IMR-90 (cell line): ENCODE measurements at regions not wholly inside any gene's neighbourhood (a gene's known extent, or its start where the extent isn't known, plus 50 kb on each side); places are given as distances from the start of the nearest gene placed in this dataset.

Experiments
- ATAC-seq: fragments of 200-7000 bp; cut with Tn5 transposase; 2 replicates; pipeline ENCODE4 v1.9.1; 2020; ENCODE audit warnings: low read depth, mild to moderate bottlenecking, moderate library complexity
- BruUV-seq: library from RNA; stranded (reverse); fragments of 400-500 nt; replicated peaks from 2 replicates; lab custom pipeline; 2021; lab: Mats Ljungman, UMichigan
- CTCF ChIA-PET: fragments of 300-600 bp; formaldehyde crosslinking; extraction: SDS; loops from one replicate; lab custom pipeline; 2021; ENCODE audit warnings: antibody characterized with exemption; lab: Yijun Ruan, JAX
- POLR2A ChIA-PET: fragments of 300-600 bp; sonication (Branson Sonifier 250); formaldehyde crosslinking; loops from one replicate; lab custom pipeline; 2022; ENCODE audit warnings: antibody characterized with exemption; ENCODE audit not compliant: unreplicated experiment; lab: Charles Lee
- DNase-seq: peaks from one replicate; pipeline ENCODE4 v3.0.0; 2013
- H2AFZ ChIP-seq: replicated peaks from 2 replicates; pipeline ENCODE3; 2013; ENCODE audit warnings: low read length, mild to moderate bottlenecking; ENCODE audit not compliant: poor library complexity
- H2AK5ac ChIP-seq: 2 replicates; pipeline ENCODE4 v1.6.1; 2013; ENCODE audit warnings: low read depth, low read length, inconsistent platforms
- H2AK9ac ChIP-seq: replicated peaks from 2 replicates; pipeline ENCODE3; 2013; ENCODE audit warnings: mild to moderate bottlenecking, low read depth, low read length, moderate library complexity; ENCODE audit not compliant: poor library complexity
- H2BK120ac ChIP-seq: 2 replicates; pipeline ENCODE4 v1.6.1; 2013; ENCODE audit warnings: low read depth, low read length, inconsistent platforms
- H2BK15ac ChIP-seq: 3 replicates; pipeline ENCODE4 v1.6.1; 2013; ENCODE audit warnings: low read depth, low read length, inconsistent platforms
- H2BK20ac ChIP-seq: 2 replicates; pipeline ENCODE4 v1.6.1; 2013; ENCODE audit warnings: low read depth, mild to moderate bottlenecking, inconsistent platforms, low read length, moderate library complexity
- H2BK5ac ChIP-seq: 2 replicates; pipeline ENCODE4 v1.6.1; 2013; ENCODE audit warnings: mild to moderate bottlenecking, low read depth, low read length, inconsistent platforms; ENCODE audit not compliant: poor library complexity, severe bottlenecking
- H3K14ac ChIP-seq: replicated peaks from 2 replicates; pipeline ENCODE4 v1.6.1; 2013; ENCODE audit warnings: low read depth, low read length, inconsistent platforms
- H3K18ac ChIP-seq: 2 replicates; pipeline ENCODE4 v1.6.1; 2013; ENCODE audit warnings: low read depth, low read length, control low read depth
- H3K23ac ChIP-seq: 2 replicates; pipeline ENCODE4 v1.6.1; 2013; ENCODE audit warnings: low read depth, low read length, inconsistent platforms
- H3K27ac ChIP-seq: 2 replicates; pipeline ENCODE4 v1.5.1; 2013; ENCODE audit warnings: mild to moderate bottlenecking, control low read depth, low read length; ENCODE audit not compliant: insufficient read depth
- H3K27me3 ChIP-seq: 2 replicates; pipeline ENCODE4 v1.6.1; 2013; ENCODE audit warnings: low read length; ENCODE audit not compliant: control insufficient read depth, insufficient read depth
- H3K36me3 ChIP-seq: 2 replicates; pipeline ENCODE4 v1.6.1; 2013; ENCODE audit warnings: low read length, mixed read lengths; ENCODE audit not compliant: control insufficient read depth, insufficient read depth
- H3K4ac ChIP-seq: 2 replicates; pipeline ENCODE4 v1.6.1; 2013; ENCODE audit warnings: low read depth, low read length, inconsistent platforms
- H3K4me1 ChIP-seq: 2 replicates; pipeline ENCODE4 v1.6.1; 2013; ENCODE audit warnings: low read length, mixed read lengths; ENCODE audit not compliant: control insufficient read depth, insufficient read depth
- H3K4me2 ChIP-seq: 2 replicates; pipeline ENCODE4 v1.6.1; 2013; ENCODE audit warnings: low read depth, mild to moderate bottlenecking, control low read depth, low read length, moderate library complexity
- H3K4me3 ChIP-seq: 2 replicates; pipeline ENCODE4 v1.5.1; 2013; ENCODE audit warnings: low read depth, mild to moderate bottlenecking, control low read depth, low read length, moderate library complexity; ENCODE audit not compliant: insufficient read depth
- H3K56ac ChIP-seq: 2 replicates; pipeline ENCODE4 v1.6.1; 2013; ENCODE audit warnings: low read length, inconsistent platforms; ENCODE audit not compliant: insufficient read depth; ENCODE audit errors: extremely low read depth
- H3K79me1 ChIP-seq, 2 experiments: 2 replicates each; pipeline ENCODE4 v1.6.1; 2013; ENCODE audit warnings: low read length in 2 of 2, inconsistent platforms in 1 of 2, low read depth in 1 of 2
- H3K9ac ChIP-seq: 2 replicates; pipeline ENCODE4 v1.6.1; 2013; ENCODE audit warnings: low read depth, low read length, control low read depth
- H3K9me1 ChIP-seq: 2 replicates; pipeline ENCODE4 v1.6.1; 2013; ENCODE audit warnings: low read length, inconsistent platforms; ENCODE audit not compliant: insufficient read depth
- H3K9me3 ChIP-seq: 2 replicates; pipeline ENCODE4 v1.6.1; 2013; ENCODE audit warnings: low read length; ENCODE audit not compliant: control insufficient read depth, insufficient read depth
- H4K20me1 ChIP-seq: 2 replicates; pipeline ENCODE4 v1.6.1; 2013; ENCODE audit warnings: low read length, inconsistent platforms; ENCODE audit not compliant: insufficient read depth
- H4K5ac ChIP-seq: 2 replicates; pipeline ENCODE4 v1.6.1; 2013; ENCODE audit warnings: mild to moderate bottlenecking, low read depth, low read length, control low read depth
- H4K8ac ChIP-seq, 2 experiments: 2 replicates each; pipeline ENCODE4 v1.6.1; 2013; ENCODE audit warnings: low read depth in 2 of 2, low read length in 2 of 2, control low read depth in 1 of 2, inconsistent platforms in 1 of 2
- H4K91ac ChIP-seq: 2 replicates; pipeline ENCODE4 v1.6.1; 2013; ENCODE audit warnings: low read depth, low read length, inconsistent platforms; ENCODE audit not compliant: insufficient read depth
- BHLHE40 ChIP-seq: fragments of 150-350 bp; IDR thresholded peaks from 2 replicates; pipeline ENCODE4 v1.6.1; 2016; ENCODE audit warnings: mild to moderate bottlenecking, low read depth, low read length
- CEBPB ChIP-seq: IDR thresholded peaks from 2 replicates; pipeline ENCODE4 v1.6.1; 2012; ENCODE audit warnings: low read depth, low read length, improper control_type of control experiment
- CHD1 ChIP-seq: IDR thresholded peaks from 2 replicates; pipeline ENCODE4 v1.6.1; 2012; ENCODE audit warnings: low read depth, low read length, improper control_type of control experiment
- CTCF ChIP-seq: conservative IDR thresholded peaks from 2 replicates; pipeline ENCODE4 v1.5.1; 2012; ENCODE audit warnings: mild to moderate bottlenecking, low read depth, low read length, improper control_type of control experiment
- ELK1 ChIP-seq: fragments of 150-350 bp; IDR thresholded peaks from 2 replicates; pipeline ENCODE4 v1.6.1; 2016; ENCODE audit warnings: low read depth, mild to moderate bottlenecking, low read length, moderate library complexity, borderline replicate concordance
- FOS ChIP-seq: fragments of 150-350 bp; IDR thresholded peaks from 2 replicates; pipeline ENCODE4 v1.6.1; 2016; ENCODE audit warnings: low read depth, low read length
- MAFK ChIP-seq: IDR thresholded peaks from 2 replicates; pipeline ENCODE4 v1.6.1; 2012; ENCODE audit warnings: low read depth, low read length, improper control_type of control experiment
- MAZ ChIP-seq: IDR thresholded peaks from 2 replicates; pipeline ENCODE4 v1.6.1; 2012; ENCODE audit warnings: low read depth, mild to moderate bottlenecking, low read length, improper control_type of control experiment, moderate library complexity, borderline replicate concordance
- NFE2L2 ChIP-seq: fragments of 150-350 bp; IDR thresholded peaks from 2 replicates; pipeline ENCODE4 v1.6.1; 2016; ENCODE audit warnings: low read depth, mild to moderate bottlenecking, low read length
- POLR2A ChIP-seq: IDR thresholded peaks from 2 replicates; pipeline ENCODE4 v1.6.1; 2012; ENCODE audit warnings: mild to moderate bottlenecking, low read depth, low read length
- RFX5 ChIP-seq: IDR thresholded peaks from 2 replicates; pipeline ENCODE4 v1.8.0; 2012; ENCODE audit warnings: low read depth, mild to moderate bottlenecking, low read length, moderate library complexity
- SMC3 ChIP-seq: fragments of 150-350 bp; IDR thresholded peaks from 2 replicates; pipeline ENCODE4 v1.6.1; 2016; ENCODE audit warnings: low read depth, mild to moderate bottlenecking, antibody characterized with exemption, low read length, moderate library complexity
- USF2 ChIP-seq: fragments of 150-350 bp; IDR thresholded peaks from 2 replicates; pipeline ENCODE4 v1.6.1; 2017; ENCODE audit warnings: mild to moderate bottlenecking, antibody characterized with exemption, low read length, low read depth
- WGBS, 2 experiments: methylation state at CpG; one replicate each; pipeline versions ENCODE4 v1.1.5 to v1.1.7; 2013; ENCODE audit warnings: missing lambda C conversion rate in 2 of 2; ENCODE audit not compliant: insufficient read length in 1 of 2; ENCODE audit errors: extremely low coverage in 2 of 2; 5-methylcytosine and 5-hydroxymethylcytosine counted together
- dilution Hi-C: fragments of 300-500 bp; cut with HindIII; formaldehyde crosslinking; loops from one replicate; pipeline ENCODE4 v1.14.3; 2018; ENCODE audit warnings: low sequenced_read_pairs; ENCODE audit not compliant: unreplicated experiment
- in situ Hi-C: fragments of 300-500 bp; cut with MboI; formaldehyde crosslinking; loops from 3 replicates; pipeline ENCODE4 v1.14.3; 2019; ENCODE audit warnings: low sequenced_read_pairs, inconsistent platforms, mixed read lengths
- intact Hi-C: fragments of 100-400 bp; cut with micrococcal nuclease; formaldehyde crosslinking; loops from 2 replicates; pipeline ENCODE4 v1.10.0; 2022

GRCh38 chr6:95819461-95819860, 196.3 kb upstream of the FUT9 start:
- intact Hi-C loops (no loop called here), in situ Hi-C loops (no loop called here), dilution Hi-C loops (no loop called here)
- Histone ChIP-seq H4K91ac (no peak overlapping the region), H4K8ac (no peak overlapping the region), H3K56ac (no peak overlapping the region), H2BK20ac (no peak overlapping the region), H3K36me3 (no peaks in the 10 kb centered on the region), H3K9me1 (no peaks in the 10 kb centered on the region), H3K27ac (no peak overlapping the region), H2AFZ (no peak overlapping the region), H3K23ac (no peak overlapping the region), H3K4me3 (no peak overlapping the region), H2BK120ac (no peak overlapping the region), H2BK15ac (no peak overlapping the region), H3K9me3 (peaks cover 7% of the 10 kb centered on the region; the same call in 1 of the 2 replicates), H3K9ac (no peak overlapping the region), H3K27me3 (no peaks in the 10 kb centered on the region), H3K79me1 (no peaks in the 10 kb centered on the region), H3K4me1 (no peaks in the 10 kb centered on the region), H2AK5ac (no peak overlapping the region), H4K20me1 (no peaks in the 10 kb centered on the region), H3K4ac (no peak overlapping the region), H2BK5ac (no peak overlapping the region), H3K18ac (no peak overlapping the region), H2AK9ac (no peak overlapping the region), H3K14ac (no peak overlapping the region), H3K4me2 (no peak overlapping the region), H4K5ac (no peak overlapping the region)
- no peak for DNase-seq
- no TSS peak for BruUV-seq
- no peak for ATAC-seq
- no CpG with 5 or more reads among the region's 4 CpGs for WGBS, 2 experiments
- CTCF ChIA-PET: no interaction called here
- TF ChIP-seq POLR2A (no peak), SMC3 (no peak), MAFK (no peak), NFE2L2 (no peak), CEBPB (no peak), BHLHE40 (no peak), ELK1 (no peak), MAZ (no peak), RFX5 (no peak), CTCF (no peak), USF2 (no peak), FOS (no peak), CHD1 (no peak)
- POLR2A ChIA-PET: no interaction called here
